Cardiac muscle cell (in vitro differentiated cells and primary cell): ENCODE measurements at regions not wholly inside any gene's neighbourhood (a gene's known extent, or its start where the extent isn't known, plus 50 kb on each side); places are given as distances from the start of the nearest gene placed in this dataset.

Experiments used
- DNase-seq, 2 donors: peaks; one replicate each; pipeline versions ENCODE4 v3.0.0 to v3.0.0-alpha.2; 2010 to 2017; ENCODE audit warnings: low read depth in 1 of 2, low spot score in 1 of 2
- H3K27ac ChIP-seq: fragments of 200-600 bp; sonication (generic); 2 replicates; pipeline ENCODE4 v1.5.1; 2016
- H3K27me3 ChIP-seq: fragments of 200-600 bp; sonication (generic); 2 replicates; pipeline ENCODE4 v1.6.0; 2016; ENCODE audit warnings: control low read depth
- H3K36me3 ChIP-seq: fragments of 200-600 bp; sonication (generic); 2 replicates; pipeline ENCODE4 v1.5.1; 2016; ENCODE audit warnings: control low read depth
- H3K4me1 ChIP-seq: fragments of 200-600 bp; sonication (generic); 2 replicates; pipeline ENCODE4 v1.8.1; 2017; ENCODE audit warnings: low read depth, mild to moderate bottlenecking, mixed run types
- H3K4me3 ChIP-seq: fragments of 200-600 bp; sonication (generic); 2 replicates; pipeline ENCODE4 v1.5.1; 2016; ENCODE audit warnings: mild to moderate bottlenecking
- H3K9me3 ChIP-seq: fragments of 200-600 bp; sonication (generic); 2 replicates; pipeline ENCODE4 v1.5.1; 2017; ENCODE audit warnings: low read depth, mild to moderate bottlenecking, control low read depth
- TF ChIP-seq, protein P1 (sequence below): IDR thresholded peaks from 2 replicates; pipeline ENCODE4 v1.5.1; 2012; ENCODE audit warnings: low read depth, mild to moderate bottlenecking, low read length

DNA sequence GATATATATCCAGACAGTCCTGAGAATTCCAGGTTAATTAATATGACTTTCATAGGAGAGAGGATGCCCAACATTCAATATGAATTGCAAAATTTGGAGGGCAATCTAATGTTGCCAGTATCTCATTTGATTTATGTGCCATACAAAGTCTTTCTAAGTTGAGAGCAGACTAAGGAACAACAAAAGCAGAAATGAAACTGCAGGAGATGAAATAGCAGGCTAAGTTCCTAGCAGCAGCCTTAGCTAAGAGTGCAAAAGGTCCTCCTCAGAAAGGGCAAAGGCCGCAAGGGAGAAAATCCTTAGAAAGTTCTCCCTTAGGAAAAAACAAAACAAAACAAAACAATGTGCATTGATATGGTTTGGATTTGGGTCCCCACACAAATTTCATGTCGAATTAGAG, 602.9 kb upstream of the HTR2C start:
- Histone ChIP-seq H3K27ac (no peak overlapping the region), H3K4me3 (no peak overlapping the region), H3K9me3 (no peaks in the 10 kb centered on the region), H3K27me3 (no peaks in the 10 kb centered on the region), H3K4me1 (no peaks in the 10 kb centered on the region), H3K36me3 (no peaks in the 10 kb centered on the region)
- TF ChIP-seq, protein P1, sequence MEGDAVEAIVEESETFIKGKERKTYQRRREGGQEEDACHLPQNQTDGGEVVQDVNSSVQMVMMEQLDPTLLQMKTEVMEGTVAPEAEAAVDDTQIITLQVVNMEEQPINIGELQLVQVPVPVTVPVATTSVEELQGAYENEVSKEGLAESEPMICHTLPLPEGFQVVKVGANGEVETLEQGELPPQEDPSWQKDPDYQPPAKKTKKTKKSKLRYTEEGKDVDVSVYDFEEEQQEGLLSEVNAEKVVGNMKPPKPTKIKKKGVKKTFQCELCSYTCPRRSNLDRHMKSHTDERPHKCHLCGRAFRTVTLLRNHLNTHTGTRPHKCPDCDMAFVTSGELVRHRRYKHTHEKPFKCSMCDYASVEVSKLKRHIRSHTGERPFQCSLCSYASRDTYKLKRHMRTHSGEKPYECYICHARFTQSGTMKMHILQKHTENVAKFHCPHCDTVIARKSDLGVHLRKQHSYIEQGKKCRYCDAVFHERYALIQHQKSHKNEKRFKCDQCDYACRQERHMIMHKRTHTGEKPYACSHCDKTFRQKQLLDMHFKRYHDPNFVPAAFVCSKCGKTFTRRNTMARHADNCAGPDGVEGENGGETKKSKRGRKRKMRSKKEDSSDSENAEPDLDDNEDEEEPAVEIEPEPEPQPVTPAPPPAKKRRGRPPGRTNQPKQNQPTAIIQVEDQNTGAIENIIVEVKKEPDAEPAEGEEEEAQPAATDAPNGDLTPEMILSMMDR = no peak
- DNase-seq = no peak

GRCh38 chrX:113977887-113978286, 606.0 kb upstream of the HTR2C start:
- Histone ChIP-seq H3K4me3 (no peak overlapping the region), H3K27ac (no peak overlapping the region), H3K9me3 (no peaks in the 10 kb centered on the region), H3K36me3 (no peaks in the 10 kb centered on the region), H3K4me1 (no peaks in the 10 kb centered on the region), H3K27me3 (no peaks in the 10 kb centered on the region)
- TF ChIP-seq, protein P1 = no peak
- no peak for DNase-seq

GRCh38 chrX:113975441-113975840, 608.4 kb upstream of the HTR2C start:
- no peaks in the 10 kb centered on the region for H3K4me1 ChIP-seq
- no peak overlapping the region for H3K27ac ChIP-seq
- no peaks in the 10 kb centered on the region for H3K36me3 ChIP-seq
- no peak for DNase-seq
- no peaks in the 10 kb centered on the region for H3K9me3 ChIP-seq
- TF ChIP-seq, protein P1 = no peak
- H3K4me3 ChIP-seq = no peak overlapping the region
- H3K27me3 ChIP-seq = no peaks in the 10 kb centered on the region

GRCh38 chrX:113974881-113975280, 609.0 kb upstream of the HTR2C start:
- H3K4me3 ChIP-seq = no peak overlapping the region
- DNase-seq = no peak
- H3K27me3 ChIP-seq = no peaks in the 10 kb centered on the region
- no peaks in the 10 kb centered on the region for H3K36me3 ChIP-seq
- no peaks in the 10 kb centered on the region for H3K9me3 ChIP-seq
- H3K4me1 ChIP-seq = no peaks in the 10 kb centered on the region
- no peak overlapping the region for H3K27ac ChIP-seq
- TF ChIP-seq, protein P1 = no peak

- H3K27me3 ChIP-seq = no peaks in the 10 kb centered on the region
- H3K9me3 ChIP-seq = no peaks in the 10 kb centered on the region
- H3K4me1 ChIP-seq = no peaks in the 10 kb centered on the region
- no peak for DNase-seq
- H3K27ac ChIP-seq = no peak overlapping the region
- H3K36me3 ChIP-seq = no peaks in the 10 kb centered on the region
- H3K4me3 ChIP-seq = no peak overlapping the region
- TF ChIP-seq, protein P1 = no peak
These were observed 610.2 kb upstream of the HTR2C start for GRCh38 chrX:113973706-113974105.

- Histone ChIP-seq H3K27ac (no peak overlapping the region), H3K27me3 (no peaks in the 10 kb centered on the region), H3K4me3 (no peak overlapping the region), H3K36me3 (no peaks in the 10 kb centered on the region), H3K4me1 (peaks cover 5% of the 10 kb centered on the region), H3K9me3 (no peaks in the 10 kb centered on the region)
- no peak for DNase-seq
- TF ChIP-seq, protein P1 = no peak
These were observed 617.1 kb upstream of the HTR2C start for GRCh38 chrX:113966791-113967190.
